Neural cell (in vitro differentiated cells): ENCODE measurements at regions not wholly inside any gene's neighbourhood (a gene's known extent, or its start where the extent isn't known, plus 50 kb on each side); places are given as distances from the start of the nearest gene placed in this dataset.

ENCODE experiments used
- H2AFZ ChIP-seq: fragments of 200-600, 300-800 bp; sonication (generic), shearing (Covaris generic); 2 replicates; pipeline ENCODE4 v1.6.0; 2014; ENCODE audit warnings: low read depth, mild to moderate bottlenecking, antibody characterized with exemption, low read length, moderate library complexity
- H3F3A ChIP-seq: fragments of 200-600 bp; shearing (Covaris generic); 2 replicates; pipeline ENCODE4 v1.6.1; 2016; ENCODE audit warnings: mild to moderate bottlenecking, moderate library complexity, mixed read lengths, antibody characterized with exemption, low read length; ENCODE audit not compliant: insufficient read depth, poor library complexity, severe bottlenecking
- H3K27ac ChIP-seq: fragments of 200-600, 300-800 bp; sonication (generic), shearing (Covaris generic); 2 replicates; pipeline ENCODE4 v1.5.1; 2014; ENCODE audit warnings: mild to moderate bottlenecking, low read length, moderate library complexity
- H3K27me3 ChIP-seq: fragments of 300-800, 200-600 bp; sonication (generic), shearing (Covaris generic); 2 replicates; pipeline ENCODE4 v1.6.0; 2014; ENCODE audit warnings: mild to moderate bottlenecking, low read depth, low read length, moderate library complexity; ENCODE audit not compliant: insufficient read depth
- H3K36me3 ChIP-seq: fragments of 300-800, 200-600 bp; sonication (generic), shearing (Covaris generic); 2 replicates; pipeline ENCODE4 v1.5.1; 2014; ENCODE audit warnings: mild to moderate bottlenecking, antibody characterized with exemption, low read length, moderate library complexity; ENCODE audit not compliant: insufficient read depth
- H3K4me2 ChIP-seq: fragments of 300-800, 200-600 bp; sonication (generic), shearing (Covaris generic); 2 replicates; pipeline ENCODE4 v1.6.0; 2014; ENCODE audit warnings: mild to moderate bottlenecking, low read length
- H3K4me3 ChIP-seq: fragments of 300-800, 200-600 bp; sonication (generic), shearing (Covaris generic); 2 replicates; pipeline ENCODE4 v1.5.1; 2014; ENCODE audit warnings: mild to moderate bottlenecking, low read length, moderate library complexity
- H3K79me2 ChIP-seq: fragments of 200-600 bp; shearing (Covaris generic); replicated peaks from 2 replicates; pipeline ENCODE4 v1.6.0; 2014; ENCODE audit warnings: mild to moderate bottlenecking, low read length, moderate library complexity; ENCODE audit not compliant: insufficient read depth
- H3K9ac ChIP-seq: fragments of 300-800, 200-600 bp; sonication (generic), shearing (Covaris generic); 2 replicates; pipeline ENCODE4 v1.6.1; 2016; ENCODE audit warnings: mild to moderate bottlenecking, low read length, mixed read lengths
- H3K9me2 ChIP-seq: fragments of 200-600 bp; shearing (Covaris generic); 2 replicates; pipeline ENCODE4 v1.6.1; 2016; ENCODE audit warnings: mild to moderate bottlenecking, low read length, mixed read lengths; ENCODE audit not compliant: insufficient read depth
- H3K9me3 ChIP-seq: fragments of 200-600, 300-800 bp; sonication (generic), shearing (Covaris generic); 2 replicates; pipeline ENCODE4 v1.6.1; 2016; ENCODE audit warnings: mild to moderate bottlenecking, mixed run types, low read length, moderate library complexity, mixed read lengths
- H4K20me1 ChIP-seq: fragments of 200-600 bp; shearing (Covaris generic); 2 replicates; pipeline ENCODE4 v1.6.1; 2016; ENCODE audit warnings: mild to moderate bottlenecking, mixed run types; ENCODE audit not compliant: insufficient read depth
- CTCF ChIP-seq: fragments of 450-650 bp; IDR thresholded peaks from 2 replicates; pipeline ENCODE4 v1.5.1; 2014; ENCODE audit warnings: antibody characterized with exemption, mild to moderate bottlenecking, moderate library complexity; ENCODE audit not compliant: poor library complexity, severe bottlenecking
- EP300 ChIP-seq: fragments of 450-650 bp; conservative IDR thresholded peaks from 2 replicates; pipeline ENCODE4 v1.6.1; 2014; ENCODE audit warnings: antibody characterized with exemption, mild to moderate bottlenecking, moderate library complexity; ENCODE audit not compliant: poor library complexity, severe bottlenecking
- EZH2 ChIP-seq: fragments of 200-600, 300-800 bp; shearing (Covaris generic), sonication (generic); IDR thresholded peaks from 2 replicates; pipeline ENCODE4 v1.6.1; 2014; ENCODE audit warnings: antibody characterized with exemption, low read length, borderline replicate concordance, mild to moderate bottlenecking; ENCODE audit not compliant: insufficient read depth, poor library complexity, severe bottlenecking
- MXI1 ChIP-seq: fragments of 450-650 bp; conservative IDR thresholded peaks from 2 replicates; pipeline ENCODE4 v1.6.1; 2014; ENCODE audit warnings: antibody characterized with exemption, mild to moderate bottlenecking; ENCODE audit not compliant: poor library complexity, severe bottlenecking
- POLR2AphosphoS5 ChIP-seq: IDR thresholded peaks from 2 replicates; pipeline ENCODE4 v1.6.1; 2012
- RAD21 ChIP-seq: fragments of 450-650 bp; conservative IDR thresholded peaks from 2 replicates; pipeline ENCODE4 v1.6.1; 2014; ENCODE audit warnings: antibody characterized with exemption, mild to moderate bottlenecking, moderate library complexity
- SMC3 ChIP-seq: fragments of 450-650 bp; conservative IDR thresholded peaks from 2 replicates; pipeline ENCODE4 v1.6.1; 2014; ENCODE audit warnings: antibody characterized with exemption, mild to moderate bottlenecking, moderate library complexity; ENCODE audit not compliant: poor library complexity
- TAF1 ChIP-seq: IDR thresholded peaks from 2 replicates; pipeline ENCODE4 v1.6.1; 2012; ENCODE audit warnings: low read depth
- TF ChIP-seq, protein P1 (sequence below): IDR thresholded peaks from 2 replicates; pipeline ENCODE4 v1.6.1; 2012; ENCODE audit warnings: borderline replicate concordance

DNA sequence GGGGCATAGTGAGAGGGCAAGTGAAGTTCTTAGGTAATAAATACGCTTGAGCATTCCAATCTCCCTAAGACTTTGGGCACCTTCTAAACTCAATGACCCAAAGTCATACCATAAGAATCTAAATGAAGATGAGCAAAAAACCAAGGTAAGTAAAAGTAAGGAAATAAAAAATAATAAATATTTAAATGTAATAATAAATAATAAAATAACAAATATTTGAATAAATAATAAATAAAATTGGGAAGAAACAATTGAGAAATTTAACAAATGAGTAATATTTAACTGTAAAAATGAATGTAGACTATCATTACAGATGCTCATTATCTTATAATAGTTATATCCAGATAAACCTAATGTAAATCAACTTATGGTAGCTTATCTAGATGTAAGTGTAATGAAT, 391.7 kb downstream of the WDR72 start:
- Histone ChIP-seq H3K4me2 (no peak overlapping the region), H3K9me2 (no peaks in the 10 kb centered on the region), H3K4me3 (no peak overlapping the region), H3K79me2 (no peaks in the 10 kb centered on the region), H2AFZ (no peak overlapping the region), H3K36me3 (no peaks in the 10 kb centered on the region), H4K20me1 (no peaks in the 10 kb centered on the region), H3F3A (no peaks in the 10 kb centered on the region), H3K27me3 (no peaks in the 10 kb centered on the region), H3K9me3 (no peaks in the 10 kb centered on the region), H3K27ac (no peak overlapping the region), H3K9ac (no peak overlapping the region)
- TF ChIP-seq MXI1 (no peak), EZH2 (no peak), CTCF (no peak), RAD21 (no peak)

DNA sequence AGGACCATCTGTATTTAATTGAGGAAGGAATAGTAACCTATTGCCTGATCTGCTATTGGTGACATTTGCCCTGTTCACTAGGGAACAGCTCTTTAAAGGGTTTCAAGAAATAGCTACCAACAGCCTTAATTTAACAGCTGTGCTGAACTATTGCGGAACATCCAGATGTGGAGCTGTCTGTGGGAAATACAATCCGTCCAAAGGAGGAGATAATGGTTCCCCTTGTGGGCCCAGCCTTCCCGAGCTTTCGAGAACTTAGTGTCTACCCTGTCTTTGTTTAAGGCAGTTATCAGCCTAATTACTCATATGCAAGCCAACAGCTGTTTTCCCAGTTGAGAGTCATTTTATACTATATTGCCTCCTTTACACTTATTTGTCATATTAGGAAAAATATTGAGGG, 398.6 kb downstream of the WDR72 start:
- TF ChIP-seq, protein P1, sequence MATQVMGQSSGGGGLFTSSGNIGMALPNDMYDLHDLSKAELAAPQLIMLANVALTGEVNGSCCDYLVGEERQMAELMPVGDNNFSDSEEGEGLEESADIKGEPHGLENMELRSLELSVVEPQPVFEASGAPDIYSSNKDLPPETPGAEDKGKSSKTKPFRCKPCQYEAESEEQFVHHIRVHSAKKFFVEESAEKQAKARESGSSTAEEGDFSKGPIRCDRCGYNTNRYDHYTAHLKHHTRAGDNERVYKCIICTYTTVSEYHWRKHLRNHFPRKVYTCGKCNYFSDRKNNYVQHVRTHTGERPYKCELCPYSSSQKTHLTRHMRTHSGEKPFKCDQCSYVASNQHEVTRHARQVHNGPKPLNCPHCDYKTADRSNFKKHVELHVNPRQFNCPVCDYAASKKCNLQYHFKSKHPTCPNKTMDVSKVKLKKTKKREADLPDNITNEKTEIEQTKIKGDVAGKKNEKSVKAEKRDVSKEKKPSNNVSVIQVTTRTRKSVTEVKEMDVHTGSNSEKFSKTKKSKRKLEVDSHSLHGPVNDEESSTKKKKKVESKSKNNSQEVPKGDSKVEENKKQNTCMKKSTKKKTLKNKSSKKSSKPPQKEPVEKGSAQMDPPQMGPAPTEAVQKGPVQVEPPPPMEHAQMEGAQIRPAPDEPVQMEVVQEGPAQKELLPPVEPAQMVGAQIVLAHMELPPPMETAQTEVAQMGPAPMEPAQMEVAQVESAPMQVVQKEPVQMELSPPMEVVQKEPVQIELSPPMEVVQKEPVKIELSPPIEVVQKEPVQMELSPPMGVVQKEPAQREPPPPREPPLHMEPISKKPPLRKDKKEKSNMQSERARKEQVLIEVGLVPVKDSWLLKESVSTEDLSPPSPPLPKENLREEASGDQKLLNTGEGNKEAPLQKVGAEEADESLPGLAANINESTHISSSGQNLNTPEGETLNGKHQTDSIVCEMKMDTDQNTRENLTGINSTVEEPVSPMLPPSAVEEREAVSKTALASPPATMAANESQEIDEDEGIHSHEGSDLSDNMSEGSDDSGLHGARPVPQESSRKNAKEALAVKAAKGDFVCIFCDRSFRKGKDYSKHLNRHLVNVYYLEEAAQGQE: no peak
- no peak for TF ChIP-seq EP300
- TF ChIP-seq TAF1: no peak
- TF ChIP-seq MXI1: no peak
- no peak for TF ChIP-seq CTCF
- no peak for TF ChIP-seq RAD21
- no peak for TF ChIP-seq EZH2
- no peak for TF ChIP-seq POLR2AphosphoS5
- TF ChIP-seq SMC3: no peak

More for the DNA sequence above, 398.6 kb downstream of the WDR72 start:
- H3K79me2 ChIP-seq: no peaks in the 10 kb centered on the region
- no peak overlapping the region for H3K27ac ChIP-seq
- H3K4me3 ChIP-seq: no peak overlapping the region
- H3K4me2 ChIP-seq: no peak overlapping the region
- H3K9me3 ChIP-seq: no peaks in the 10 kb centered on the region
- H2AFZ ChIP-seq: no peak overlapping the region
- no peaks in the 10 kb centered on the region for H3F3A ChIP-seq
- no peaks in the 10 kb centered on the region for H3K27me3 ChIP-seq
- H3K36me3 ChIP-seq: no peaks in the 10 kb centered on the region
- H4K20me1 ChIP-seq: no peaks in the 10 kb centered on the region
- no peak overlapping the region for H3K9ac ChIP-seq
- no peaks in the 10 kb centered on the region for H3K9me2 ChIP-seq
